ENCODE measurements at regions not wholly inside any gene's neighbourhood (a gene's known extent, or its start where the extent isn't known, plus 50 kb on each side); places are given as distances from the start of the nearest gene placed in this dataset.

- FAIRE-seq: no peak
- TF ChIP-seq, protein P1, sequence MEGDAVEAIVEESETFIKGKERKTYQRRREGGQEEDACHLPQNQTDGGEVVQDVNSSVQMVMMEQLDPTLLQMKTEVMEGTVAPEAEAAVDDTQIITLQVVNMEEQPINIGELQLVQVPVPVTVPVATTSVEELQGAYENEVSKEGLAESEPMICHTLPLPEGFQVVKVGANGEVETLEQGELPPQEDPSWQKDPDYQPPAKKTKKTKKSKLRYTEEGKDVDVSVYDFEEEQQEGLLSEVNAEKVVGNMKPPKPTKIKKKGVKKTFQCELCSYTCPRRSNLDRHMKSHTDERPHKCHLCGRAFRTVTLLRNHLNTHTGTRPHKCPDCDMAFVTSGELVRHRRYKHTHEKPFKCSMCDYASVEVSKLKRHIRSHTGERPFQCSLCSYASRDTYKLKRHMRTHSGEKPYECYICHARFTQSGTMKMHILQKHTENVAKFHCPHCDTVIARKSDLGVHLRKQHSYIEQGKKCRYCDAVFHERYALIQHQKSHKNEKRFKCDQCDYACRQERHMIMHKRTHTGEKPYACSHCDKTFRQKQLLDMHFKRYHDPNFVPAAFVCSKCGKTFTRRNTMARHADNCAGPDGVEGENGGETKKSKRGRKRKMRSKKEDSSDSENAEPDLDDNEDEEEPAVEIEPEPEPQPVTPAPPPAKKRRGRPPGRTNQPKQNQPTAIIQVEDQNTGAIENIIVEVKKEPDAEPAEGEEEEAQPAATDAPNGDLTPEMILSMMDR (IDR thresholded peaks at IDR 0.05; ENCODE audit: insufficient read depth, low read length, severe bottlenecking): no peak
- no peak overlapping the region for H3K4me3 ChIP-seq (ENCODE audit: low read depth, low read length)
These were observed 495.7 kb downstream of the SHISA9 start for GRCh38 chr16:13397126-13397525.

GRCh38 chr16:13401641-13402040 lies 500.2 kb downstream of the SHISA9 start:
- Histone ChIP-seq H3K27me3 (ENCODE audit: control insufficient read depth, insufficient read depth, low read length) (no peaks in the 10 kb centered on the region), H3K4me3 (ENCODE audit: low read depth, low read length) (no peak overlapping the region), H3K36me3 (ENCODE audit: control insufficient read depth, insufficient read depth, low read length) (no peaks in the 10 kb centered on the region)
- DNase-seq (ENCODE audit: low read depth) (no peak), FAIRE-seq (no peak)
- TF ChIP-seq, protein P1 (IDR thresholded peaks at IDR 0.05; ENCODE audit: insufficient read depth, low read length, severe bottlenecking): no peak

More at GRCh38 chr16:13397126-13397525, 495.7 kb downstream of the SHISA9 start:
- no peaks in the 10 kb centered on the region for H3K36me3 ChIP-seq (ENCODE audit: control insufficient read depth, insufficient read depth, low read length)
- H3K27me3 ChIP-seq (ENCODE audit: control insufficient read depth, insufficient read depth, low read length): no peaks in the 10 kb centered on the region
- no peak for DNase-seq (ENCODE audit: low read depth)

GRCh38 chr16:13402601-13403000 lies 501.2 kb downstream of the SHISA9 start:
- Histone ChIP-seq H3K4me3 (ENCODE audit: low read depth, low read length) (no peak overlapping the region), H3K36me3 (ENCODE audit: control insufficient read depth, insufficient read depth, low read length) (no peaks in the 10 kb centered on the region), H3K27me3 (ENCODE audit: control insufficient read depth, insufficient read depth, low read length) (no peaks in the 10 kb centered on the region)
- DNase-seq (ENCODE audit: low read depth): no peak
- no peak for FAIRE-seq
- TF ChIP-seq, protein P1 (IDR thresholded peaks at IDR 0.05; ENCODE audit: insufficient read depth, low read length, severe bottlenecking): no peak

DNA sequence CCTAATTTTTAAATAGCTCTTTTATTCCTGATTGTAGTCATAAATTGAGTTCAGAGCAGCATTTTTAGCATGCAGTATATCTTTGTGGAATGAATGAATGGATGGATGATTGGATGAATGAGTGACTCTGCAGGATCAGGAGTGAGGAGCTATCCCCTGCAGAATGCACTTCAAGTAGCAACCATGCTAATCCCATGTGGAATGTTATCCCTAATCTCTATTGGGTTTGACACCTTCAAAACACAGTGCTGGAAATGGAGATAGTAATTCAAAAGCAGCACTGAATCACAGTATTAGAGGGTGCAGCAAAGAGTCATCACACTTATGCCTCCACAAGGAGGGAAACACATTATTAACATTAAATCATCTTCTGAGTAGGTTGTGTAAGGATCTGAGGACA lies 501.9 kb downstream of the SHISA9 start:
- Histone ChIP-seq H3K27me3 (ENCODE audit: control insufficient read depth, insufficient read depth, low read length) (no peaks in the 10 kb centered on the region), H3K4me3 (ENCODE audit: low read depth, low read length) (no peak overlapping the region), H3K36me3 (ENCODE audit: control insufficient read depth, insufficient read depth, low read length) (no peaks in the 10 kb centered on the region)
- no peak for DNase-seq (ENCODE audit: low read depth)
- TF ChIP-seq, protein P1 (IDR thresholded peaks at IDR 0.05; ENCODE audit: insufficient read depth, low read length, severe bottlenecking): no peak
- FAIRE-seq: no peak

- TF ChIP-seq, protein P1 (IDR thresholded peaks at IDR 0.05; ENCODE audit: insufficient read depth, low read length, severe bottlenecking): no peak
- DNase-seq (ENCODE audit: low read depth) (no peak), FAIRE-seq (no peak)
- no peaks in the 10 kb centered on the region for H3K36me3 ChIP-seq (ENCODE audit: control insufficient read depth, insufficient read depth, low read length)
- no peaks in the 10 kb centered on the region for H3K27me3 ChIP-seq (ENCODE audit: control insufficient read depth, insufficient read depth, low read length)
- no peak overlapping the region for H3K4me3 ChIP-seq (ENCODE audit: low read depth, low read length)
These were observed 505.8 kb upstream of the ERCC4 start for GRCh38 chr16:13414154-13414553.

DNA sequence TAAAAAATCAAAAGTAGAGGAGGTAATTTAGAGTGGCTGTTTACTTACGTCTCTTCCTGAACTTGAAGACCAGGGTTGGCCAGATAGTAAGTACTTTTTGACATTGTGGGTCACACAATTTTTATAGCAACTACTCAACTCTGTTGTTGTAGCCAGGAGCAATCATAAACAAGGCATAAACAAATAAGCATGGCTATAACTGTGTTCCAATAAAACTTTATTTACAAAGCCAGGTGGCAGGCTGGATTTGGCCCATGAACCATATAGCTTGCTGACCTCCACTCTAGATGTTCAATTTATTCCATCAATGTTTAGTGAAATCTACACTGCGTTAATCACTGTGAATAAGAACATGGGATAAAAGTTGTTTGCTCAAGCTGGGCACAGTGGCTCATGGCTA lies 500.4 kb upstream of the ERCC4 start:
- TF ChIP-seq, protein P1 (IDR thresholded peaks at IDR 0.05; ENCODE audit: insufficient read depth, low read length, severe bottlenecking): no peak
- FAIRE-seq: no peak
- Histone ChIP-seq H3K27me3 (ENCODE audit: control insufficient read depth, insufficient read depth, low read length) (no peaks in the 10 kb centered on the region), H3K36me3 (ENCODE audit: control insufficient read depth, insufficient read depth, low read length) (no peaks in the 10 kb centered on the region), H3K4me3 (ENCODE audit: low read depth, low read length) (no peak overlapping the region)
- DNase-seq (ENCODE audit: low read depth): no peak

Measured in bronchial epithelial cell (primary cell).